ENCODE measurements at regions not wholly inside any gene's neighbourhood (a gene's known extent, or its start where the extent isn't known, plus 50 kb on each side); places are given as distances from the start of the nearest gene placed in this dataset.
"Not testable (repeated sequence)": the region's sequence is repeated elsewhere in the genome, so short reads cannot be mapped to it uniquely, and the experiment has no call there.

DNA sequence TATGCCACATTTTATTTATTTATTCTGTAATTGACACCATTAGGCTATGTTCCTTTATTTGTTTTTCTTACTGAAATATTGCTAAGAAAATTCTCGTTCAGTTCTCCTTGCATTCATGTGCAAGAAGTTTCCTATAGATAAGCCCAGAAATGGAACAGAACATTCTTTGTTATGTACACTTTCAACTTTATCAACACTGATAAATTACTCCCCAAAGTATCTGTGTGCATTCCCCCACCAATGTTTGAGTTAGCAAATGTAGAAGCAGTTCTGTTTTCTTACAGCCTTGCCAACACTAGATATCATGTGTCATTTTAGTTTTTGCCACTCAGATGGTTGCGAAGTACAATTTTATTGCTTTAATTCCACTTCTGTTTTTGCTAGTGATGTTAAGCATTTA, 166.4 kb upstream of the NPY2R start:
- Histone ChIP-seq H3K27me3 (ENCODE audit: control insufficient read depth in 2 of 2, insufficient read depth in 2 of 2, low read length in 2 of 2) (no peaks in the 10 kb centered on the region), H2AFZ (ENCODE audit: low read depth, low read length) (no peak overlapping the region), H3K27ac (ENCODE audit: insufficient read depth, low read depth, low read length) (no peak overlapping the region), H3K4me3 (replicated peaks in 1 of 3; ENCODE audit: insufficient read depth in 1 of 3, low read depth in 1 of 3, low read length in 3 of 3) (no peak overlapping the region), H3K36me3 (ENCODE audit: control insufficient read depth in 2 of 2, extremely low read depth in 1 of 2, insufficient read depth in 2 of 2, low read length in 2 of 2) (no peaks in the 10 kb centered on the region), H3K9ac (replicated peaks; ENCODE audit: extremely low read depth, insufficient read depth, low read length) (no peak overlapping the region), H3K4me1 (ENCODE audit: control insufficient read depth, extremely low read depth, insufficient read depth, low read length) (peaks cover 1% of the 10 kb centered on the region), H3K79me2 (ENCODE audit: control insufficient read depth, insufficient read depth, low read length) (no peaks in the 10 kb centered on the region), H3K9me3 (replicated peaks; ENCODE audit: control insufficient read depth, insufficient read depth, low read length) (no peaks in the 10 kb centered on the region), H3K4me2 (ENCODE audit: insufficient read depth, low read length) (no peak overlapping the region), H3K9me1 (replicated peaks; ENCODE audit: control insufficient read depth, extremely low read depth, insufficient read depth, low read length) (no peaks in the 10 kb centered on the region), H4K20me1 (replicated peaks; ENCODE audit: control insufficient read depth, extremely low read depth, insufficient read depth, low read length) (no peaks in the 10 kb centered on the region)
- CTCF ChIA-PET: interaction anchor here (0.5 kb wide), 1 partner anchor 313 kb away, joined by 3 read pairs; no protein-coding TSS in a partner anchor
- TF ChIP-seq FOS (IDR thresholded peaks at IDR 0.05; ENCODE audit: borderline replicate concordance, insufficient read depth, low read length) (no peak), POLR2A (IDR thresholded peaks at IDR 0.05; ENCODE audit: low read depth, low read length) (no peak)
- TF ChIP-seq, protein P1, sequence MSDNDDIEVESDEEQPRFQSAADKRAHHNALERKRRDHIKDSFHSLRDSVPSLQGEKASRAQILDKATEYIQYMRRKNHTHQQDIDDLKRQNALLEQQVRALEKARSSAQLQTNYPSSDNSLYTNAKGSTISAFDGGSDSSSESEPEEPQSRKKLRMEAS (IDR thresholded peaks at IDR 0.05; ENCODE audit: insufficient read depth, insufficient read length): no peak
- FAIRE-seq (no peak), DNase-seq (ENCODE audit: low read depth, low spot score) (peak; percentile 58)
- intact Hi-C loops (cut with micrococcal nuclease): no loop called here
- BruUV-seq (replicated peaks): no TSS peak
- dilution Hi-C loops (cut with MboI; ENCODE audit: extremely low pct_ligation_motif_present, low sequenced_read_pairs): no loop called here
- POLR2A ChIA-PET: no interaction called here

GRCh38 chr4:155044251-155044650, 164.2 kb upstream of the NPY2R start:
- H3K4me3 ChIP-seq (replicated peaks in 1 of 3; ENCODE audit: insufficient read depth in 1 of 3, low read depth in 1 of 3, low read length in 3 of 3); H3K4me2 ChIP-seq (ENCODE audit: insufficient read depth, low read length); H3K36me3 ChIP-seq (ENCODE audit: control insufficient read depth in 2 of 2, extremely low read depth in 1 of 2, insufficient read depth in 2 of 2, low read length in 2 of 2); CTCF ChIA-PET; H3K9me3 ChIP-seq (replicated peaks; ENCODE audit: control insufficient read depth, insufficient read depth, low read length); H2AFZ ChIP-seq (ENCODE audit: low read depth, low read length); H3K27ac ChIP-seq (ENCODE audit: insufficient read depth, low read depth, low read length); H4K20me1 ChIP-seq (replicated peaks; ENCODE audit: control insufficient read depth, extremely low read depth, insufficient read depth, low read length); BruUV-seq (replicated peaks); H3K9me1 ChIP-seq (replicated peaks; ENCODE audit: control insufficient read depth, extremely low read depth, insufficient read depth, low read length); H3K9ac ChIP-seq (replicated peaks; ENCODE audit: extremely low read depth, insufficient read depth, low read length); dilution Hi-C loops (cut with MboI; ENCODE audit: extremely low pct_ligation_motif_present, low sequenced_read_pairs); DNase-seq (ENCODE audit: low read depth, low spot score); H3K79me2 ChIP-seq (ENCODE audit: control insufficient read depth, insufficient read depth, low read length); FAIRE-seq; H3K27me3 ChIP-seq (ENCODE audit: control insufficient read depth in 2 of 2, insufficient read depth in 2 of 2, low read length in 2 of 2); intact Hi-C loops (cut with micrococcal nuclease); POLR2A ChIA-PET: not testable (repeated sequence)
- H3K4me1 ChIP-seq (ENCODE audit: control insufficient read depth, extremely low read depth, insufficient read depth, low read length): peaks cover 12% of the 10 kb centered on the region
